ENCODE measurements at regions not wholly inside any gene's neighbourhood (a gene's known extent, or its start where the extent isn't known, plus 50 kb on each side); places are given as distances from the start of the nearest gene placed in this dataset.
"Not testable (repeated sequence)": the region's sequence is repeated elsewhere in the genome, so short reads cannot be mapped to it uniquely, and the experiment has no call there.

- no peak for TF ChIP-seq CTCF (conservative IDR thresholded peaks at IDR 0.05)
- peaks cover 0 to 4% of the 10 kb centered on the region in 2 experiments; a peak in 2 of 4 replicates for H3K4me1 Mint-ChIP-seq
Observed at GRCh38 chr3:194900854-194901522, 215.3 kb downstream of the FAM43A start.

GRCh38 chr3:194903447-194903846 is 217.8 kb downstream of the FAM43A start:
- not testable (repeated sequence) for H3K18ac ChIP-seq (ENCODE audit: insufficient read length, low read depth, low read length); H3K4me2 ChIP-seq (ENCODE audit: insufficient read depth, insufficient read length, low read length); H4K91ac ChIP-seq (ENCODE audit: insufficient read length, low read depth, low read length); H3K27me3 Mint-ChIP-seq (ENCODE audit: low read depth); H3K4me1 Mint-ChIP-seq; H3K27ac ChIP-seq (ENCODE audit: insufficient read length, low read depth, low read length); H3K23ac ChIP-seq (ENCODE audit: insufficient read length, low read depth, low read length); H3K4ac ChIP-seq (ENCODE audit: low read depth, low read length); H2BK12ac ChIP-seq (ENCODE audit: insufficient read length, low read depth, low read length); DNase-seq; H3K56ac ChIP-seq (ENCODE audit: insufficient read length, low read depth, low read length); H2BK20ac ChIP-seq (ENCODE audit: low read depth, low read length, poor library complexity, severe bottlenecking); H3K27me3 ChIP-seq (ENCODE audit: insufficient read depth, low read length); H3K79me1 ChIP-seq (ENCODE audit: insufficient read depth, low read depth, low read length, poor library complexity, severe bottlenecking); H3K79me2 ChIP-seq (ENCODE audit: insufficient read depth, low read length); H2BK120ac ChIP-seq (ENCODE audit: low read depth, low read length, poor library complexity, severe bottlenecking); H3K27ac Mint-ChIP-seq; H3K9me3 ChIP-seq (ENCODE audit: control insufficient read depth, low read depth, low read length); H2BK5ac ChIP-seq (ENCODE audit: insufficient read length, low read length); H3K14ac ChIP-seq (ENCODE audit: insufficient read depth, low read length); H2AFZ ChIP-seq (ENCODE audit: low read length); H3K4me3 Mint-ChIP-seq; H2BK15ac ChIP-seq (ENCODE audit: low read depth, low read length); H3K23me2 ChIP-seq (ENCODE audit: insufficient read length, low read depth, low read length, poor library complexity, severe bottlenecking); H4K8ac ChIP-seq (replicated peaks; ENCODE audit: insufficient read length, low read depth, low read length); H3T11ph ChIP-seq (ENCODE audit: low read length); H4K20me1 ChIP-seq (ENCODE audit: control insufficient read depth, insufficient read depth, insufficient read length); H2AK5ac ChIP-seq (ENCODE audit: insufficient read length, low read length); H3K4me1 ChIP-seq (ENCODE audit: insufficient read depth, low read length); H3K9ac ChIP-seq (ENCODE audit: extremely low read depth, insufficient read length, low read length); H4K5ac ChIP-seq (ENCODE audit: insufficient read length, low read depth, low read length)
- Mint-ChIP-seq H3K36me3 (ENCODE audit: insufficient read depth in 1 of 3, low read depth in 3 of 3) (peaks cover 4 to 14% (median 5%) of the 10 kb centered on the region in 3 experiments; a peak in 6 of 7 replicates), H3K9me3 (peaks cover 21 to 28% of the 10 kb centered on the region in 2 experiments)
- no CpG with 5 or more reads among the region's 2 CpGs for WGBS (ENCODE audit: extremely low coverage, insufficient read length, low lambda C conversion rate)

More at GRCh38 chr3:194900854-194901522, 215.3 kb downstream of the FAM43A start:
- H3K27me3 Mint-ChIP-seq (ENCODE audit: low read depth): peaks cover 13% of the 10 kb centered on the region
- H3K23ac ChIP-seq (ENCODE audit: insufficient read length, low read depth, low read length): no peak overlapping the region
- no peaks in the 10 kb centered on the region for H3K79me2 ChIP-seq (ENCODE audit: insufficient read depth, low read length)
- peaks cover 21 to 28% of the 10 kb centered on the region in 2 experiments for H3K9me3 Mint-ChIP-seq
- H3K4ac ChIP-seq (ENCODE audit: low read depth, low read length): no peak overlapping the region
- no peak overlapping the region for H2BK12ac ChIP-seq (ENCODE audit: insufficient read length, low read depth, low read length)
- no peak overlapping the region for H3K18ac ChIP-seq (ENCODE audit: insufficient read length, low read depth, low read length)
- no peaks in the 10 kb centered on the region for H3K23me2 ChIP-seq (ENCODE audit: insufficient read length, low read depth, low read length, poor library complexity, severe bottlenecking)
- H3K4me1 ChIP-seq (ENCODE audit: insufficient read depth, low read length): no peaks in the 10 kb centered on the region
- WGBS (ENCODE audit: extremely low coverage, insufficient read length, low lambda C conversion rate): no CpG with 5 or more reads among the region's 4 CpGs
- H2AFZ ChIP-seq (ENCODE audit: low read length): no peak overlapping the region
- H3K14ac ChIP-seq (ENCODE audit: insufficient read depth, low read length): no peak overlapping the region; the same call in 1 of the 2 replicates
- no peak overlapping the region for H3K4me2 ChIP-seq (ENCODE audit: insufficient read depth, insufficient read length, low read length)
- H2BK120ac ChIP-seq (ENCODE audit: low read depth, low read length, poor library complexity, severe bottlenecking): no peak overlapping the region
- no peak overlapping the region for H2BK20ac ChIP-seq (ENCODE audit: low read depth, low read length, poor library complexity, severe bottlenecking)
- no peaks in the 10 kb centered on the region for H3K79me1 ChIP-seq (ENCODE audit: insufficient read depth, low read depth, low read length, poor library complexity, severe bottlenecking)
- H4K20me1 ChIP-seq (ENCODE audit: control insufficient read depth, insufficient read depth, insufficient read length): no peaks in the 10 kb centered on the region
- no peak overlapping the region for H4K91ac ChIP-seq (ENCODE audit: insufficient read length, low read depth, low read length)
- peaks cover 4 to 14% (median 5%) of the 10 kb centered on the region in 3 experiments; a peak in 6 of 7 replicates for H3K36me3 Mint-ChIP-seq (ENCODE audit: insufficient read depth in 1 of 3, low read depth in 3 of 3)
- H2AK5ac ChIP-seq (ENCODE audit: insufficient read length, low read length): no peak overlapping the region
- H3K27ac Mint-ChIP-seq: no peak overlapping the region
- no peak overlapping the region for H2BK15ac ChIP-seq (ENCODE audit: low read depth, low read length)
- H3K9ac ChIP-seq (ENCODE audit: extremely low read depth, insufficient read length, low read length): no peak overlapping the region
- no peak overlapping the region for H4K5ac ChIP-seq (ENCODE audit: insufficient read length, low read depth, low read length)
- no peaks in the 10 kb centered on the region for H3K9me3 ChIP-seq (ENCODE audit: control insufficient read depth, low read depth, low read length)
- no peak overlapping the region for H3T11ph ChIP-seq (ENCODE audit: low read length)
- no peak overlapping the region for H3K4me3 Mint-ChIP-seq
- no peak overlapping the region for H3K27ac ChIP-seq (ENCODE audit: insufficient read length, low read depth, low read length)
- H3K56ac ChIP-seq (ENCODE audit: insufficient read length, low read depth, low read length): no peak overlapping the region
- no peak overlapping the region for H4K8ac ChIP-seq (replicated peaks; ENCODE audit: insufficient read length, low read depth, low read length)
- H2BK5ac ChIP-seq (ENCODE audit: insufficient read length, low read length): no peak overlapping the region
- DNase-seq: no peak
- H3K27me3 ChIP-seq (ENCODE audit: insufficient read depth, low read length): no peaks in the 10 kb centered on the region
